ENCODE measurements at regions not wholly inside any gene's neighbourhood (a gene's known extent, or its start where the extent isn't known, plus 50 kb on each side); places are given as distances from the start of the nearest gene placed in this dataset.

DNA sequence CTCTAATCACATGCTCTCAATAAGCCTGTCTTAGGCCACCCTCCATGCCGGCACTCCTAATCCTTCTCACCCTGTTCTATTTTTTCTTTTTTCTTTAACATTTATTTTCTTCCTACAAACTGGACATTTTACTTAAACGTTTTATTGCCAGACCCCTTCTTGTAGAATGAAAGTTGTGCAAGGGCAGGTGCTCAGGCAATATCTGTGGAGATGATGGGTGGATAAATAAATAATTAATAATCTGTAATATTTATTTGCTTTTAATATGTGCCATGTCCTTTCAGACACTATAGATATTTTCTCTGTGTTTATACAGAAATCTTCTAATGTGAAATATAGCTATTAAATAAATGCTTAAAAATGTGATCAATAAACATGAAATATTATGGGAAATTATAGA lies 815.7 kb upstream of the MIR17HG start:
- DNase-seq: no peak

DNA sequence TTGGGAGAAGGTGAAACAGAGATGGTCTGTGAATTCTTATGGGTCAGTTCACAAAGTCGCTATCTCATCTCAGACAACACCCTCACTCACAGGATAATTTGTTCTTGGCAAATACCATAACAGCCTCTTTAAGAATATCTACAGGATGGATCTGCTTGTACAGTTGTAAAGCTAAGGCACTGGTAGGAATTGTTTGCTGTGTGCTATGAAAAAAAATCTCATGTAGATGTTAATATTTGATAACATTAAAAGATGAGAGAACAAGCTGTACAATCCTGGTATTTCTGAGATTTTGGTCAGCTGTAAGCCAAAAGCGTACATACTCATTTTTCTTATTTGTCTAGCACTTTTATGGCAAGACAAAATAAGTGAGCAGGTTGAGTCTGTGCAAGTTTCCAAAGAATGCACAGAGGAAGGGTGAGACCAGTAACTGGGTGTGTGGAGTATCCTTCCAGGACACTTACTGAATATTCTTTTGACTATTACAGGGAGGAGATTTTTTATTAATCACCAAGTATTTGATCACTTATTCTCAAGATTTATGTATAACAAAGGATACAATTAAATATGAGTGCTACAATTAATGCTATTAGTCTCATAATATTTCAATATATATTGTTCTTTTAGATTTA lies 814.5 kb upstream of the MIR17HG start:
- DNase-seq: no peak

DNA sequence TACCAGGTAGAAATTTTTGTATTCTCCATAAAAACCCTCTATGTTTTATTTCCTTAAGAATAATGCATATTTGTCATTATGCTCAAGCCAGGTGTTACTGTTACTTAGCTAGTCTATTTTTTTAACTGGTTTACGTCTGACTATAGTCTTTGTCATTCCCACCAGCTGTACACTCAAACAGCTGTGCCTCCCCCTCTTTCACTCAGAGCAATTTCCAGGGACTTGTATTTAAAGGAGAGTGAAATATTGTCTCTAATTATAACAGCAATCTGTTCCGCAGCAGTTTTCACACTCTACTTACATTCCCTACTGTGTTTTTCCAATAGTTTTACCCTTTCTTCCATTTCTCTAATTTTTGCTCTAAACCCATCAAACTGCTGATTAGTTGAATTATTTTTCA lies 813.6 kb upstream of the MIR17HG start:
- no peak for DNase-seq

DNA sequence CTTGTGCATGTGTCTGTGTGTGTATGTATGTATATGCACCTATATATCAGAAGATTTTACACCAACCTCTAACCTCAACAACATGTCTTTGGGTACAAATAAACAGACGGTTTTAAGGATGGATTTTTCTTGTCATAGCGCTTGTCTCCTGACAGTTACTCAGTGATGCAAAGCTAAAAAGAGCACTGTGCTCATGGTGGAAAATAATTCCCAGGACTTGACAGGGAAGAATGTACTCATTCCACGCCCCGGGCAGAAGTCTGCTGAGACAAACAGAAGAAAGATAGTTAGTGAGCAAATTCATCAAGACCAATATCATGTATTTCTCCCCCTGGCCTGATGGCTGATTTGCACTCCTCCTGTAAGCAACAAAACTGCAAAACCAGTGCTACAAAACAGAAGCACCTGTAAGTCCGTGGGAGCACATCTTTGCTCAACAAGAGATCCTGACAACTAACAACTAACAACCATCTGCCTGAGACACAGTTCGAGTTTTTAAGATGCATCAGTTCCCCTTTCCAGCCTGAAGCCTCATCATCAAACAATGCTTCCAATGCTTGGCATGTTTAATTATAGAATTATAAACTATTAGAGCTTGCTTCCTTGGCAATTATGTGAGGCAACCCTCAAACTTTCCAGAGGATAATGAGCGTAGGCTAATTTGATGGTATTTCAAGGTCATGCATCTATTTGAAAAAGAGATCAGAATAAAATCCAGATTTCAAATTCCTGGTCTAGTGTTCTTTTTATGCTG lies 812.7 kb upstream of the MIR17HG start:
- DNase-seq: no peak

DNA sequence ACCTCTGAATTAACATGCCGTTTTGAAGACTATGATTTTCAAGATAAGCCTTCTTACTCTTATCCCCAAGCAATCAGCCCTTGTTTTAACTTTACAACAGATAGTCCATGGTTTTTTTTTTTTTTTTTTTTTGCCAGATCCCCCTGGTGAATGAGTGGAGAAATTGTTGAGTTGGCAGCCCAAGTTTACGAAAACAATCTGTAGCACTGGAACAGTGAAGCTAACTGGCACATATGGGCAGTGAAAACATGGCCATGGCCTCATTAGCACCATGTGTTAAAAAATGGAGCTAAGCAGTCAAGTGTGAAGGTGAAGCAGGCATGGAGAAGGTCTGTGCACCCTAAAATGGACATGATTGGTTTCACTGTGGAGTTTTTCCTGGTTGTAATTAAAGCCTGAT lies 812.1 kb upstream of the MIR17HG start:
- no peak for DNase-seq

DNA sequence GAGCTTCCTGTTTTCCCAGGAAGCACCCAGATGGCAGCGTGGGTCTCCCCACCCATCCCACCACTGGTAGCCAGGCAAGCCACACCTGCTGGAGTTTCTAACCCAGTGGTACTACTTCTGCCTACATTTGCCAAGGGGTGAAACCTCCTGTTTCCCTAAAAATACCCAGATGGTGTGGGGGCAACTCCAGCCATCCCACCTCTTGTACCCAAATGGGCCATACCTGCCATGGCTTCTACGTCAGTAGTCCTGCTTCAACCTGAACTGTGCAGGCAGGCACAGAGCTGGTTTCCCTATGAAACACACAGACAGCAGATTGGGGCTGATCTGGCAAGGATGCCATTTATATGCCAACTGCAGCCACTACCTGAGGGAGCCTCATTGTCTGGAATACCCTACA lies 809.4 kb upstream of the MIR17HG start:
- DNase-seq: no peak

DNA sequence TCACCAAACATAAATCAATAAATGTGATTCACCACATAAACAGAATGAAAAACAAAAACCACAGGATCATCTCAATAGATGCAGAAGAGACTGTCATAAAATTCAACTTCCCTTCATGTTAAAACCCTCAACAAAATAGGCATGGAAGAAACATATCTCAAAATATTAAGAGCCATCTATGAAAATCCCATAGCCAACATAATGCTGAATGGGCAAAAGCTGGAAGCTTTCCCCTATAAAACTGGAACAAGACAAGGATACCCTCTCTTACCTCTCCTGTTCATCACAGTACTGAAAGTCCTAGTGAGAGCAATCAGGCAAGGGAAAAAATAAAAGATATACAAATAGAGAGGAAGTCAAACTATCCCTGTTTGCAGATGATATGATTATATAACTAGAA lies 806.1 kb upstream of the MIR17HG start:
- no peak for DNase-seq

DNA sequence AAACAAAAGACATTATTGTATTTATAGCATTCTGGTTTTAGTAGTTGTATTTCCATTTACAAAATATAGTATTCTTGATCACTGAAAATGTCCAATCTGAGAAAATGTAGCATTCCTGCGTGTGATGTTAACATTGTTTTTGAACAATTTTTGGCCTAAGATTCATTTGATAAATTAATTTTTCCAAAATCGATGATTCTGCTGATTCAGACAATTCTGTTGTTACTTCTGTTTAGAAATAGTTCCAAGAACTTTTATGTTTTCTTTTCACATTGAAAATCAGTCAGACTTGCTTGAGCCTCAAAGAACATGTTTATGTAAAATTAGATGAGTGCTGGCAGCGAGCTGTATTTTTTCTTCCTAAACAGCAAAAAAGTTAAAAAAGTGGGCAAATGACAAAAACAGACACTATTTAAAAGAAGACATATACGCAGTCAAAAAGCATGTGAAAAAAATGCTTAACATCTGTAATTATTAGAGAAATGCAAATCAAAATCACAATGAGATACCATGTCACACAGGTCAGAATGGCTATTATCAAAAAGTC lies 804.5 kb upstream of the MIR17HG start:
- DNase-seq: no peak

DNA sequence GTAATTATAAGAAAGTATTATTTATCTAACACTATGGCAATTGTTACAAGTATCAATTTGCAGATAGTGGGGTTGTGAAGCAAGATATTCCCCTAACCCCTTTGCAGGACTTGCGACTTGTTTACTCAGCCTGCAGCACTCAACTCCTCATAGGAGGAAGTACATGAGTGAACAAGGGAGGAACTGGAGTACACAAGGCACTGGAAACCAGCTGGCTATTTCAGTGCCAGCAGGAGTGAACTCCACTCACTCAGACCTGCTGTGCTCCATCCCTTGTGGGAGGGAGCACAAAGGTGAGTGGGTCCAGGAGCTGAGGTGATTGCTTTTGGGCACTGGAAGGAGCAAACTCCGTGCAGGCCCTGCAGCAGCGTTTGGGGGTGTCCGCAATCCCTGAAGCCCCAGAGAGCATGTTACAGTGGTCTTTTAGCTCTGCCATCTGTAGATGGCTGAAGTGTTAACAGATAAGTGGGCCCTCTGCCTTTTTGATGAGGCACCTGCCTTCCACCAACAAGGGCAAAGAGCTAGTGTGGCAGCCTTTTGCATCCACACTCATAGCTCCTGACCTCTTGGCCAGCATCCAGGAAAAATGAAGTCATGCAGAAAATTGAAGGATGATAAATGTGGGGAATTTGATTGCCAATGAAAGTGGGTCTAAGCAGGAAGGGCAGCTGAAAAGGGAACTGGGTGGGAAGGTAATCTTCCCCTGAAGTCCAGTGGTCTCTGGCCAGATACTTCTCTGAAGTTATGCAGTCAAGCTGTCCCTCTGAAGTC lies 802.2 kb upstream of the MIR17HG start:
- DNase-seq: peak; percentile 73

DNA sequence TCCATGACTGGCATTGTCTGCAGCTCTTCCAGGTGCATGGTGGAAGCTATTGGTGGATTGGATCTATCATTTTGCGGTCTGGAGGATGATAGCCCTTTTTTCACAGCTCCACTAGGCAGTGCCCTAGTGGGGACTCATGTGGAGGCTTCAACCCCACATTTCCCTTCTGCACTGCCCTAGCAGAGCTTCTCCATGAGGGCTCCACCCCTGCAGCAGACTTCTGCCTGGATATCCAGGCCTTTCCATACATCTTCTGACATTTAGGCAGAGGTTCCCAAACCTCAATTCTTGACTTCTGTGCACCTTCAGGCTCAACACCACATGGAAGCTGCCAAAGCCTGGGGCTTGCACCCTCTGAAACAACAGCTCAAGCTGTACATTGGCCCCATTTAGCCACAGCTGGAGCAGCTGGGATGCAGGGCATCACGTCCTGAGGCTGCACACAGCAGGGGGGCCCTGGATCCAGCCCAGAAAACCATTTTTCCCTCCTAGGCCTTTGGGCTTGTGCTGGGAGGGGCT lies 800.2 kb upstream of the MIR17HG start:
- no peak for DNase-seq

DNA sequence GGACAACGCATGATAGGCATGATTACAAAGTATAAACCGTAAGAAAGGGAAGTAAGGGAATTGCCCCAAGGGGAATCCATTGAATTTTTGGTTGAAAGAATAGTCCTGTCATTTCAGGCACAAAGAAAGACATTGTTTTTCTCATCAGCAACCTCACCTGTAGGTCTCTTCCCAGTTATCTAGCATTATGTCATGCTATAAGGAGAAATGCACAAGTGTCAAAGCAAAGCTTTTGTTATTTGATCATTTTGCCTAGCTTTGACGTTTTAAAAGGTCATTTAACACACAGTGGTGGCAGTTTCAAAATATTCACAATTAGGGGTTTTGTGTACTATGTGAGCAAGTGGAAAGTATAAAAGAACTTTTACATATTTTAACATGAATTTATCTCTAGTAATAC lies 796.2 kb upstream of the MIR17HG start:
- no peak for DNase-seq

DNA sequence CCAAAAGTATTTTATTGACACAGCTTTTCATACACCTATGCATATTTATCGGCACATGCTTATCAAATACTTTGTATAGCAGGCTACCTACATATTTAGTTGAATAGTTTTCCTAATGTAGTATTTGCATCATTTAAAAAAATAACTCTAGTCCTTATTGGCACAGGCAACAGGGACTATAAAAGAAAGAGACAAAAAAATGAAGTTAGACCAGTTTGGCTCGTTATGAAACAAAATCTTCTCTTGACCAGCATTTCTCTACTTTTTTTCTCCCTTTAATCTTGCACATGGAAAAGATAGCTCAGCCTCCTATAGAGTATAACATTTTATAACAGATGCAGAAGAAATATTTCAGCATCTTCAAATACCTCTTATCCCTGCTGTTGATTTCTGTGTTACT lies 794.8 kb upstream of the MIR17HG start:
- no peak for DNase-seq

DNA sequence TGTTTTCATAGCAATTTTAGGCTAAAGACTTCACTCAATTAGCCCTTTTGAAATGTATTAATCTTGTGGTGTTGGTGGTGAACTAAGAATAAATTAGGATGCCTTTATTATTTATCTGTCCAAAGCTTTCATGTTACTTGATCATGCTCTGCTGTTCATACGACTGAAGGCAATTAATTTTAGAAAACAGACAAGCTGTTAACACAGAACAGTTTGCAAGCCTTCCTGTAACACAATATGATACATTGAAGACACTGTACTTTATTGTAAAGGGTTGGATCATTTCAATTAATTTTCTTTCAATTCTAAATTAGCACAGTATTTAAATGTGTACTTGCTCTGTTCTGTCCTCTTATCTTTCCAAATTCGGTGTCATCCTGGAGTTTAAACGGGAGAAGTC lies 794.3 kb upstream of the MIR17HG start:
- no peak for DNase-seq

DNA sequence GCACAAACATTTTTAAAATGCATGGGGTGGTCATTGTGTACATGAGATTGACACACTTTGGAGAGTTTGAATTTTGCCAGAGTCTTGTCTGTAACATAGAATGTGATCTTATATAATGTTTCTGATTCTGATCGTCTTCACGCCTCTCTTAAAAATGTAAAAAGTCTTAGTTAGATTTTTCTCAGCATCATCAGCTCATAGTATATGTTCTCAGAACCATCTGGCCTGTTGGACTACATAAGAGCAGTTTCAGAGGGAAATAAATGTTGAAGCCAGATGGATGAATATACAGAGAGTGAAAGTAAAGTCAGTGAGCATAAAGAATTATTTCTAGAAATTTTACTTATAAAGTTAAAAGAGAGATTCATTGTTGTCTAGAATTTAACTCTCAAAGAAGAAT lies 789.9 kb upstream of the MIR17HG start:
- no peak for DNase-seq

DNA sequence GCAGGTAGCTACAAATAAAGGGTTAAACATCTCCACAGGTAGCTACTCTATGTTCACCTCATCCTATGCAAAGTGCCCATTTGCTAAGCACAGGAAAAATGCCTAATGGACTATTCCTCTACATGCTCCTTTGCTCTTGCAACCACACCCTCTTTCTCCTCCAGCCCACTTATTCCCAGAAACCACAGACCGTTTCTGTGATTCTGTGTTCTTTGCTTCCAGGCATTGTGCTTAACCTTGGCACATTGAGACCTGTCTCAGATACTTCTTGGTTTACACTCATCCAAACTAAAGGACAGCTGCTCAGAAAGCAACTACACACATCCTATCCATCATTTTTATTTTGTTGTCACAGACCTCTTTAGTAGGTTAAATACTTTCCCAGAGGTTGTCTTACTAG lies 785.0 kb upstream of the MIR17HG start:
- no peak for DNase-seq

DNA sequence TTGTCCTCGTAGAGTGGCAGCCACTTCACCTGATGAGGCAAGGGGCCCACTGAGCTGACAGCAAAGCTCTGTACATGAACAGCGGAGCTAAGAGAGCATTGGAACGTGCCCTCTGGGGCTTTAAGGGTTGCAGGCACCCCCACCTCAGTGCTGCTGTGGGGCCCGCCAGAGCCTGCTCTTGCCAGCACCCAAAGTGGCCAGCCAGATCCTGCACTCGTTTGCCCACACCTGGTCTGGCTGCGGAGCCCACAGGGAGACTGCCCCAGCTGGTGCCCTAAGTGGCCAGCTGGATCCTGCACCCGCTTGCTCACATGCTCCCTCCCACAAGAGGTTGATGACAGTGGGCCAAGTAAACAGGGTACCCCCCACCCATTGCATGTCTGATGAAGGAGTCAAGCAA lies 783.4 kb upstream of the MIR17HG start:
- no peak for DNase-seq

DNA sequence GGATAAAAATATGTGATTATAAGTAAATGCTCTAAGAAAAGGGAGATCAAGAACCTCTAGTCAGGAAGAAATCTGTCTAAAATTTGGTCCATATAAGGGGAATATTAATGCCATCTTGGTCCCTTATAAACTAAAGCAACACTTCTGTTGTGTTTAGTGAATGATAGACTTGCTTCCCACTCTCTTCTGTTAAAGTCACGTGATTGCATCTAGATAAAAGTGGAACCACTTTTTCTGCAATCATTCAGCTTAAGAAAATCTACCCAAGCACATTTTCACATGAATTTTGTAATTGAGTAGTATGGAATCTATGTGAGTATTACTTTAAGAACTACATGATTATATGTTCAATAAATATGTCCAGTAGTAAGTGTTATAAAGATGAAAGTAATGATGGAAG lies 782.9 kb upstream of the MIR17HG start:
- no peak for DNase-seq

DNA sequence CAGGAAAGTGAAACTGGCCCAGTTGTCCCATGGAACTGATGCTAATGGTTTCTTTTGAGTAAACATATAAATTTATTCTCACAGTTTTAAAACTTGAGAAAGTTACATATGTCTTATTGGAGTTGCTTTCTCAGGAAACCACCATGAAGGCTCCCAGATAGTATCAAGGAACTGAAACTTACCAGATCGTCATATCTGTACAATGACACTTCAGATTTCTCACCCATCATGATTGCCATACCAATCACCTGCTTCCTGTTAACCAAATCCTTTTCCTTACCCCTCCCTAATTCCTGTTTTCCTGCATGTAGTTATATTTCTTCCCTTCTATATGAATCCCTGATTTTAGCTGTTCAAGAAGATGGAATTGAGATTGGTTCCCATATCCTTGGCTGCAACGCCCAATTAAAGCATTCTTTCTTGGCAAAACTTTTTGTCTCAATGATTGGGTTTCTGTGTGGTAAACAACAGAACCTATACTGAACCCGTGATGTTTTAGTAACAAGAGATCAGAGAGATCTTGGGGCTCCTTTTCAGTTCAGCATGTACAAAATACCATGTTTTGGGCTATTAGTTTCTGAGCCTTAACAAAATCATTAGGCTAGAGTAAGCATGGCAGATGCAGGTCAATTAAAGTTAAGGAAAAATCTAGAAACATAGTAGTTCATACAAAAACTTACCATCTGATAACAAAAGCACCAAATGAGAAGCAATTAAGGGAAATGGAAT lies 781.3 kb upstream of the MIR17HG start:
- DNase-seq: no peak

DNA sequence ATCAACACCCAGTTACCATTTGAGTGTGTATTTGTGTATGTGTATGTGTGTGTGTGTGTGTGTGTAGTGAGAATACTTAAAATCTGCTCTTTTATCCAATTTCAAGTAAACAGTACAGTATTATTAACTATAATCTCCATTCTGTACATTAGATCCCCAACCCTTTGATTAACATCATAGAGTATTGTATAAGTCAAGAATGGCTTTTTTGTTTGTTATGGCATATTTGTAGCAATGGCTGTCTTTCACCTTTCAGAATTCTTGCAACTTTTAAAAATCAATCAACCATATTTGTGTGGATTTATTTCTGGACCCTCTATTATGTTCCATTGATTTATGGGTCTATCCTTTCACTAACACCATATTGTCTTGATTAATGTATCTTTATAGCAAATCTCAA lies 779.3 kb upstream of the MIR17HG start:
- no peak for DNase-seq

DNA sequence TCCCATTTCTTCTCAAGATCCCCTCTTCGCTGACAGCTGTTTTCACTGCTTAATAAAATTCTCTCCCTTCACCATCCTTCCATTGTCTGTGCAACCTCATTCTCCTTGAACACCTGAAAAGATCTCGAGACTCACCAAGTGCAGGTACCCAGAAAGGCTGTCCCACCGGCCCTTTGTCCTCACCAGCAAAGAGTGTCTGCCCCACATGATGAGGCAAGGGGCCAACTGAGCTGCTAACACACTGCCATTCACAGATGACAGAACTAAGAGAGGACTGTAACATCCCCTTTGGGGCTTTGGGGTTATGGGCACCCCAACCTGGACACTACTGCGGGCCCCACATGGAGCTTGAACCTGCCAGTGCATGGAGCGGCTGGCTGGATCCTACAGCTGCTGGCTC lies 771.4 kb upstream of the MIR17HG start:
- no peak for DNase-seq

DNA sequence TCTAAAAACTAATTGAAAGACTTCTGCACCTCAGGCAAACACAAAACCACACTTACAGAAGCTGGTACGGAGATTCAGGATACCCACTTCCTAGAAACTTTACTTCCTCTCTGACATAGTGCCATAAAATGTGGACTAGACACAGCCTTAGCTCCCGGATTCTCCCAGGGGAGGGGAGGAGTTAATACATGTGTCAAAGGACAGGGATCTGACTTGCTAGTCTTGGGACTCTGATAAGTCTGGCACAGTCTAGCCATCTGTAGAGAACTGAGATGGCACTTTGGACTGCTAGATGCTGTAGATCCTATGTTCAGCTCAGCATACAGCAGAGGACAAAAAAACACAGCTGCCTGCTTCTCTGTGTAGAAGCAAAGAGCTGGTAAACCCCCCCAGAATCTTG lies 769.8 kb upstream of the MIR17HG start:
- no peak for DNase-seq

DNA sequence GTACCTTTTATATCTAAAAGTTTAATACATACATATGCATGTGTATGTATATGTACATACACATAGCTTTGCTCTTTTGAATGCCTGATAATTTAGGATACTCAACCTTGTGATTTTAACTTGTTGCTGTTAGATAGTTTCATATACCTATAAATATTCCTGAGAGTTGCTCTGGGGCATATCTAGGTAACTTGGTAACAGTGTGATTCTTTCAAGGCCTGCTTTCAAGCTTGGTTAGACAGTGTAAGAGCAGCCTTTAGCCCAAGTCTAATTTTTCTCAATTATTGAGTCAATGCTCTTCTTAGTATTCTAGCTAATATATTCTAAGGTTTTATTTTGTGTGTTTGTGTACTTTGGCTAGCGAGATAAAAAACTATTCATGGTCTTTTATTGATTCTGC lies 762.1 kb upstream of the MIR17HG start:
- no peak for DNase-seq

All from DMS153 (cell line).